ENCODE measurements at regions not wholly inside any gene's neighbourhood (a gene's known extent, or its start where the extent isn't known, plus 50 kb on each side); places are given as distances from the start of the nearest gene placed in this dataset.

GRCh38 chr3:180332608-180333007, 269.4 kb upstream of the TTC14 start:
- TF ChIP-seq POLR2AphosphoS5 (IDR thresholded peaks at IDR 0.05) = no peak
- no peak for TF ChIP-seq CTCF (IDR thresholded peaks at IDR 0.05; ENCODE audit: poor library complexity, severe bottlenecking)
- no peak for TF ChIP-seq EP300 (conservative IDR thresholded peaks at IDR 0.05; ENCODE audit: poor library complexity, severe bottlenecking)
- TF ChIP-seq MXI1 (conservative IDR thresholded peaks at IDR 0.05; ENCODE audit: poor library complexity, severe bottlenecking) = no peak
- no peak for TF ChIP-seq SMC3 (conservative IDR thresholded peaks at IDR 0.05; ENCODE audit: poor library complexity)
- TF ChIP-seq TAF1 (IDR thresholded peaks at IDR 0.05; ENCODE audit: low read depth) = no peak
- no peak for TF ChIP-seq RAD21 (conservative IDR thresholded peaks at IDR 0.05)
- TF ChIP-seq, protein P1, sequence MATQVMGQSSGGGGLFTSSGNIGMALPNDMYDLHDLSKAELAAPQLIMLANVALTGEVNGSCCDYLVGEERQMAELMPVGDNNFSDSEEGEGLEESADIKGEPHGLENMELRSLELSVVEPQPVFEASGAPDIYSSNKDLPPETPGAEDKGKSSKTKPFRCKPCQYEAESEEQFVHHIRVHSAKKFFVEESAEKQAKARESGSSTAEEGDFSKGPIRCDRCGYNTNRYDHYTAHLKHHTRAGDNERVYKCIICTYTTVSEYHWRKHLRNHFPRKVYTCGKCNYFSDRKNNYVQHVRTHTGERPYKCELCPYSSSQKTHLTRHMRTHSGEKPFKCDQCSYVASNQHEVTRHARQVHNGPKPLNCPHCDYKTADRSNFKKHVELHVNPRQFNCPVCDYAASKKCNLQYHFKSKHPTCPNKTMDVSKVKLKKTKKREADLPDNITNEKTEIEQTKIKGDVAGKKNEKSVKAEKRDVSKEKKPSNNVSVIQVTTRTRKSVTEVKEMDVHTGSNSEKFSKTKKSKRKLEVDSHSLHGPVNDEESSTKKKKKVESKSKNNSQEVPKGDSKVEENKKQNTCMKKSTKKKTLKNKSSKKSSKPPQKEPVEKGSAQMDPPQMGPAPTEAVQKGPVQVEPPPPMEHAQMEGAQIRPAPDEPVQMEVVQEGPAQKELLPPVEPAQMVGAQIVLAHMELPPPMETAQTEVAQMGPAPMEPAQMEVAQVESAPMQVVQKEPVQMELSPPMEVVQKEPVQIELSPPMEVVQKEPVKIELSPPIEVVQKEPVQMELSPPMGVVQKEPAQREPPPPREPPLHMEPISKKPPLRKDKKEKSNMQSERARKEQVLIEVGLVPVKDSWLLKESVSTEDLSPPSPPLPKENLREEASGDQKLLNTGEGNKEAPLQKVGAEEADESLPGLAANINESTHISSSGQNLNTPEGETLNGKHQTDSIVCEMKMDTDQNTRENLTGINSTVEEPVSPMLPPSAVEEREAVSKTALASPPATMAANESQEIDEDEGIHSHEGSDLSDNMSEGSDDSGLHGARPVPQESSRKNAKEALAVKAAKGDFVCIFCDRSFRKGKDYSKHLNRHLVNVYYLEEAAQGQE (IDR thresholded peaks at IDR 0.05; ENCODE audit: borderline replicate concordance) = no peak
- TF ChIP-seq EZH2 (IDR thresholded peaks at IDR 0.05; ENCODE audit: borderline replicate concordance, insufficient read depth, low read length, poor library complexity, severe bottlenecking) = no peak
- Histone ChIP-seq H3K4me3 (ENCODE audit: low read length) (no peak overlapping the region), H3K27ac (ENCODE audit: low read length) (no peak overlapping the region), H3K36me3 (ENCODE audit: insufficient read depth, low read length) (no peaks in the 10 kb centered on the region), H3K79me2 (replicated peaks; ENCODE audit: insufficient read depth, low read length) (no peaks in the 10 kb centered on the region), H3K4me2 (ENCODE audit: low read length) (no peak overlapping the region), H3K27me3 (ENCODE audit: insufficient read depth, low read depth, low read length) (no peaks in the 10 kb centered on the region), H4K20me1 (ENCODE audit: insufficient read depth) (no peaks in the 10 kb centered on the region), H3K9me2 (ENCODE audit: insufficient read depth, low read length) (no peaks in the 10 kb centered on the region), H3K9me3 (ENCODE audit: low read length) (no peaks in the 10 kb centered on the region), H3K9ac (ENCODE audit: low read length) (no peak overlapping the region), H2AFZ (ENCODE audit: low read depth, low read length) (no peak overlapping the region), H3F3A (ENCODE audit: insufficient read depth, low read length, poor library complexity, severe bottlenecking) (no peaks in the 10 kb centered on the region)

GRCh38 chr3:180335050-180335449, 266.9 kb upstream of the TTC14 start:
- Histone ChIP-seq H2AFZ (ENCODE audit: low read depth, low read length) (no peak overlapping the region), H3K79me2 (replicated peaks; ENCODE audit: insufficient read depth, low read length) (no peaks in the 10 kb centered on the region), H3F3A (ENCODE audit: insufficient read depth, low read length, poor library complexity, severe bottlenecking) (no peaks in the 10 kb centered on the region), H3K9ac (ENCODE audit: low read length) (no peak overlapping the region), H3K27ac (ENCODE audit: low read length) (no peak overlapping the region), H3K36me3 (ENCODE audit: insufficient read depth, low read length) (no peaks in the 10 kb centered on the region), H3K27me3 (ENCODE audit: insufficient read depth, low read depth, low read length) (no peaks in the 10 kb centered on the region), H3K9me2 (ENCODE audit: insufficient read depth, low read length) (no peaks in the 10 kb centered on the region), H3K9me3 (ENCODE audit: low read length) (no peaks in the 10 kb centered on the region), H4K20me1 (ENCODE audit: insufficient read depth) (no peaks in the 10 kb centered on the region), H3K4me3 (ENCODE audit: low read length) (no peak overlapping the region), H3K4me2 (ENCODE audit: low read length) (no peak overlapping the region)
- TF ChIP-seq EZH2 (IDR thresholded peaks at IDR 0.05; ENCODE audit: borderline replicate concordance, insufficient read depth, low read length, poor library complexity, severe bottlenecking) (no peak), RAD21 (conservative IDR thresholded peaks at IDR 0.05) (no peak), TAF1 (IDR thresholded peaks at IDR 0.05; ENCODE audit: low read depth) (no peak), POLR2AphosphoS5 (IDR thresholded peaks at IDR 0.05) (no peak), CTCF (IDR thresholded peaks at IDR 0.05; ENCODE audit: poor library complexity, severe bottlenecking) (no peak), EP300 (conservative IDR thresholded peaks at IDR 0.05; ENCODE audit: poor library complexity, severe bottlenecking) (no peak), MXI1 (conservative IDR thresholded peaks at IDR 0.05; ENCODE audit: poor library complexity, severe bottlenecking) (no peak), SMC3 (conservative IDR thresholded peaks at IDR 0.05; ENCODE audit: poor library complexity) (no peak)
- TF ChIP-seq, protein P1 (IDR thresholded peaks at IDR 0.05; ENCODE audit: borderline replicate concordance) = no peak
